ENCODE measurements at regions not wholly inside any gene's neighbourhood (a gene's known extent, or its start where the extent isn't known, plus 50 kb on each side); places are given as distances from the start of the nearest gene placed in this dataset.
"Not testable (repeated sequence)": the region's sequence is repeated elsewhere in the genome, so short reads cannot be mapped to it uniquely, and the experiment has no call there.

GRCh38 chr3:106072596-106072995, 203.8 kb upstream of the CBLB start:
- not testable (repeated sequence) for TF ChIP-seq POLR2A (IDR thresholded peaks at IDR 0.05; ENCODE audit: low read depth); CTCF (IDR thresholded peaks at IDR 0.05); EP300 (IDR thresholded peaks at IDR 0.05)

All from esophagus muscularis mucosa (tissue), 4 donors.